ENCODE measurements at regions not wholly inside any gene's neighbourhood (a gene's known extent, or its start where the extent isn't known, plus 50 kb on each side); places are given as distances from the start of the nearest gene placed in this dataset.
"Not testable (repeated sequence)": the region's sequence is repeated elsewhere in the genome, so short reads cannot be mapped to it uniquely, and the experiment has no call there.

DNA sequence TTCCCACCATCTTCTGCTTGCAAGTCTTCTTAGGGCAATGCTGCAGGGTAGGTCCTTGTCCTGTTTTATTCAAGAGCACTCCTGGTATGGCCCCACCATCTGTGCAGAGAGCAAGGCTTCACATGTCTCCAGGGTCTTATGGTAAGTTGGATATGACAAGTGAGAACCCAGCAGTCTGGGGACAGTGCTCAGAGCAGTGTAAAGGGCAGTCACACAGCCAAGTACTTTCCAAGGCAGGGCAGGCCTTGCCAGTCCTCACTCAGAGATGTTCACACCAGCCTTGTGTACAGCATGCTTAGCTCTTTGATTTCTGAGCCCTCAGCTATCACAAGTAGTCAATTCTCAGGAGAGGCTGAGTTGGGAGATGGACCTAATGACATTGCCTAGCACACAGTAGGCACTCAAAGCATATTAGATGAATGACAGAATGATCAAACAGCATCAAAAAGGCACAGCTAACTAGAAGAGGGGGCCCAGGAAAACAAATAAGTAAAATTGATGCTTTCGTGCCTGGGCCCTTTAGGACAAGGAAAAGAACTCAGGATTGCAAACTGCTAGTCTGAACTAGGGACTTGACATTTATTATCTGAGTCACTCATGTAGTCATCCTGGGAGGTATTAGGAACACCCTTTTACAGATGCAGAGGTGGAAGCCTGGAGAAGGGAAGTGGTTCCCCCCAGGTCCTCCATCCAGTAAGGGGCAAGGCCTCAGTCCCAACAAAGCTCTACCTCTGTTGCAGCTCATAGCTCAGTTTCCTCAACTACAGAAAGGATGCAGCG is 86.7 kb upstream of the CTAGE1 start:
- DNase-seq (ENCODE audit: low spot score), result no peak

DNA sequence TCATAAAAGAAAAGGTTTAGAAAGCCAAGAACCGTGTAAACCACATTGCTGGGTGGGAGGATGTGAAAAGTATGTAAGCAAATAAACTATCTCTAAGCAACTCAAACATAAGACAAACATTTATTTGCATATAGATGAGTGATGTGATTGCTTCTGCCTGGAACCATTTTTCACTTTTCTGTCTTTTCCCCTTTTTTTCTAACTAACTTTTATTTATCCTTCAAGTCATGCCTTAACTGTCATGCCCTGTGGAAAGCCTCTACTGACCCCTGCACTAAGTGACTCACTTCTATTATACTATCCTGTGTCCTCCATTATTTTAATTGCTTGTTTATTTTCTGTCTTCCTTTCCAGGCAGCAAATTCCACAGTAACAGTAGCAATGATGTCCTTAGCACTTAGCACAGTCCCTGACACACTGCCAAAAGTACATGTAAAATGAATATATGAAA is 87.5 kb upstream of the CTAGE1 start:
- DNase-seq (ENCODE audit: low spot score), result no peak

DNA sequence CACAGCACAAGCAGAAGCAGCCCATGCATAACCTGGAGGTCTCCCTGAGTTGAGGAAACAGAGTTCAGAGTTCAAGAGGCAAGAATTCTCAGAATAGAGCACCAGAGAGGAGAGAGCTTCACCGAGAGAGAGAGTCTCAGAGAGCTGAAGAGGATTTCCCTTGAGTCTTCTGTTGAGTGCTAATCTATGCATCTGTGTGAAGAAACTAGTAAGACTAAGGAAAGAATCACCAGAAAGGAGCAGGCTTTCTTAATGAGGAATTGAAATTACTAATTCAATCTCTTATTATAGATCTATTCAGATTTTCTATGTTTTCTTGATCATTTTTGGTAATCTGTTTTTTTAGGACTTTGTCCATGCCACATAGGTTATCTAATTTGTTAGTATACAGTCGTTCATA is 89.3 kb upstream of the CTAGE1 start:
- no peak for DNase-seq (ENCODE audit: low spot score)

DNA sequence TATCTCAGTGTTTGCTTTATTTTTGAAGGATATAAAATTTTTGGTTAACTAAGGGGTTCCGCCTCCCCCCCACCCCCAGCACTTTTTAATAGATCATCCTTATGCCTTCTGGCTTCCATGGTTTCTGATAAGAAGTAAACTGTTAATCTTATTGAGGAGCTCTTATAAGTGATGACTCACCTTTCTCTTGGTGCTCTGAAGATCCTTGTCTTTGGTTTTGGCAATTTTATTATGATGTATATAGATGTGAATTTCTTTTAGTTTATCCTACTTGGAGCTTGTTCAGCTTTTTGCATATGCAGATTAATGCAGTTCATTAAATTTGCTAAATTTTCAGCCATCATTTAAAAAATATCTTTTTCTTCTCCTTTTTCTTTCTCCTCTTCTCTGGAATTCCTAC is 91.7 kb upstream of the CTAGE1 start:
- DNase-seq (ENCODE audit: low spot score), result no peak

DNA sequence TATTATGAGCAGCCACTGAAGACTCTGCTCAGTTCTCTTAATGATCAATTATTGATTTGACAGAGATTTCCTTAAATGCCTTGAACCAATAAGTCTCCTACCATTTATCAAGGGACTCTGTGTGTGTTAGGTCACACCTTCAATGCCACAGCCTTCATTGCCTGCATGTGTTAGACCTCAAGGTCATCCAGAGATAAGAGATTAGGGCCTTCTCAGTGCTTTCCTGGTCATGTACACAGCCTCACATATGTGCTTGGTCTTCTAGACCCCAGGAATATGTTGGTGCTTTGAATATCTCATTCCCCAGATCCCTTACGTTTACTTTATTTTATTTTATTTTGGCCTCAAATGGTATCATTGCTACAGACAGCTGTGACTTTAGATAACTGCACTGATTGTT is 93.0 kb upstream of the CTAGE1 start:
- no peak for DNase-seq (ENCODE audit: low spot score)

DNA sequence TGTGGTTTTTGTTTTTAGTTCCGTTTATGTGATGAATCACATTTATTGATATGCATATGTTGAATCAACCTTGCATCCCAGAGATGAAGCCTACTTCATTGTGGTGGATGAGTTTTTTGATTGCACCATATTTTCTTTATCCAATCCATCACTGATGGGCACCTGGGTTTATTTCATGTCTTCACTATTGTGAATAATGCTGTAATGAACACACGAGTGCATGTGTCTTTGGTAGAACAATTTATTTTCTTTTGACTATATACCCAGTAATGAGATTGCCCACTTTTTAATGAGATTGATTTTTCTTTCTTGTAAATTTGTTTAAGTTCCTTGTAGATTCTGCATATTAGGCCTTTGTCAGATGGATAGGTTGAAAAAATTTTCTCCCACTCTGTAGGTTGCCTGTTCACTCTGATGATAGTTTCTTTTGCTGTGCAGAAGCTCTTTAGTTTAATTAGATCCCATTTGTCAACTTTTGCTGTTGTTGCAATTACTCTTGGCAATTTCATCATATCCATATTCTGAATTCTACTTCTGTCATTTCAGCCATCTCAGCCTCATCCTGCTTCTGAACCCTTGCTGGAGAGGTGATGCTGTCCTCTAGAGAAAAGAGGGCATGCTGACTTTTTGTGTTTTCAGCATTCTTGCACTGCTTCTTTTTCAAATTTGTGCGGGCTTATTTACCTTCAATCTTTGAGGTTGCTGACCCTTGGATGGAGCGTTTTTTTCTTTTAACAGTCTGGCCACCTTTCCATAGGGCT is 96.2 kb upstream of the CTAGE1 start:
- DNase-seq (ENCODE audit: low spot score), result no peak

DNA sequence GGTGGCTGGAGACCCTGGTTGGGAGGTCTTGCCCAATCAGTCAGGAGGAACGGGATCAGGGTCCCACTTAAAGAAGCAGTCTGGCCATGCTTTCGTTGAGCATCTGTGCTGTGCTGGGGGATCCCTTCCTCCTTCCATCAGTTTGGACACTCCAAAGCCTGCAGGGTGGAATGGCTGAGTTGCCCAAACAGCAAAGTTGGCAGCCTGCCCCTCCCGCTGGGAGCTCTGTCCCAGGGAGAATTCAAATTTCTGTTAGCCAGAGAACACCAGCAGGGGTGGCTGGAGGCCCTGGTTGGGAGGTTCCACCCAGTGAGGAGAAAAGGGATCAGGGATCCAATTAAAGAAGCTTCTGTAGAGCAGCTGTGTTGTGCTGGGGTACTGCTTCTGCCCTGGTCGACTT is 96.9 kb upstream of the CTAGE1 start:
- DNase-seq (ENCODE audit: low spot score), result no peak

DNA sequence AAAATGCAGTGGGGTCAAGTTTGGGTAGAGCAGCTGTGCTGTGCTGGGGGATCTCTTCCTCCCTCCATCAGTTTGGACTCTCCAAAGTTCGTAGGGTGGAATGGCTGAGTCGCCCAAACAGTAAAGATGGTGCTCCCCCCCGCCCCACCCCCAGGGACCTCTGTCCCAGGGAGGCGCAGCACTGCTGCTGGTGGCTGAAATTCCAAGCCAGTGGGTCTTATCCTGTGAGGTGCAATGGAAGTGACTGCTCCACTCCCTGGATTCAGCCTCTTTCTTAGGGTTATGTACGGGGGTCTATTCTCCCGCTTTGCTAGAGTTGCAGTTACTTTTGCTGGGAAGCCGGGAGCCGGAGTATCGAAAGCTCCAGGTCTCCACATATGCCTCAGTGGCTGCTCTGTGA is 97.5 kb upstream of the CTAGE1 start:
- no peak for DNase-seq (ENCODE audit: low spot score)

DNA sequence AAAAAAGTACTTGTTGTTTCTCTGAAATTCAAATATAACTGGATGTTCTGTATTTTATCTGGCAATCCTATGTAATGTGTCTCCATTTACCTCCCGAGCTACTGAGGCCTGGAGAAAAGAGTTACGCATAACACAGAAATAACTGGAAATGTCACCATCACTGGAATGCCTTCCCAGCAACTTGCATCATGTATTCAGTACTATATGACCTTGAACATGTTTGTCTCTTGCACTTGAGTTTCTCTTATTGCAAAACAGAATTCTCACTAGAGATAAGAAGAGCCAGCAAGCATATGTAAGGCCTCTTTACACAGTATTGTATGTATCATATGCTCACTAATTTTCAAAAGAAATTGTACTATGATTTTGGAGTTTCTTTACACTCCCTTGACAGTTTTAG is 99.6 kb upstream of the CTAGE1 start:
- no peak for DNase-seq (ENCODE audit: low spot score)

DNA sequence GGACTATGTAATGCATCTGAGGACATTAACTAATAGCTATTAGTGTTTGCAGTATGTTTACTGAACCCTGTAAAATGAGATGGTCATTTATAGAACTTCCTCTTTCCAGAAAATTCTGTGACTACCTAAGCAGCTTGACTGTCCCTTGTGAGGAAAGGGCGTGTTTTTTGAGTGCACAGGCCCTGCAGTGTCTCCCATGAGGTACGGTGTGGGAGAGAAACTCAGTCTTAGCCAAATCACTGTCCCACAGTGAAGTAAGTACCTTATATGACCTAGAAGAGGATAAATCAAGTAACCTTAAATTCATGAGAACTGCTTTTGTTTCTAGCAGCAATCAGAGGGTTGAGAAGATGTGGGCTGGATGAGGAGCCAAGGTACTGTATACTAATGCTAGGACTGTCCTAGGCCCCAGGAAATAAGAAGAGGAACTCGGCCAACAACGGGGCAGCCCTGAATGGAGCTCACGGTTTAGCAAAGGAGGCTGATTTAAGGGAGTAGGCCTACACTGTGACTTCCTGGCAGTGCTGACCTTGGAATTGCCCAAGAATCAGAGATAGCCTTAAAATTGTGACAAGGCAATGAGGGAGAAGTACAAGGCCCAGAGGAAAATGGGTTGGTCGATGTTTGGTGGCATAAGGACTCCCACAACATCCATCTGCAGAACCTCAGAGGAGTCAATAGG is 103.5 kb upstream of the CTAGE1 start:
- no peak for DNase-seq (ENCODE audit: low spot score)

DNA sequence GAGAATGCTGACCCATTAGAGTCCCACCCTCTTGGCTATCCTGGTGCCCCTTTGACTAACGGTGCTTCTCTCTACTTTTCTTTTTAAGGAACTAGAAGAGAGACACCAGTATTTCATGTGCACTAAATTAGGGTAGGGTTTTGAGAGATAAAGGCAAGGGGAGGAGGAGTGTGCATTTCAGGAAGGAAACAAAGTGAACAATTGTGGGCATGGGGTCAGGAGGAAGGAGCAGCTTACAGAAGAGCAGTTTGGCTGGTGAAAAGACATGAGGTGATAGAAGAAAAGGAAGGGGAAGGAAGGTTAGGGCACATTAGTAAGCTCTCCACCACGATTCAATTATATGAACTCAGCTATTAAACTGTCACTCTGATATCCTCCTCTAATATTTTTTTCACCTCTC is 105.8 kb upstream of the CTAGE1 start:
- no peak for DNase-seq (ENCODE audit: low spot score)

DNA sequence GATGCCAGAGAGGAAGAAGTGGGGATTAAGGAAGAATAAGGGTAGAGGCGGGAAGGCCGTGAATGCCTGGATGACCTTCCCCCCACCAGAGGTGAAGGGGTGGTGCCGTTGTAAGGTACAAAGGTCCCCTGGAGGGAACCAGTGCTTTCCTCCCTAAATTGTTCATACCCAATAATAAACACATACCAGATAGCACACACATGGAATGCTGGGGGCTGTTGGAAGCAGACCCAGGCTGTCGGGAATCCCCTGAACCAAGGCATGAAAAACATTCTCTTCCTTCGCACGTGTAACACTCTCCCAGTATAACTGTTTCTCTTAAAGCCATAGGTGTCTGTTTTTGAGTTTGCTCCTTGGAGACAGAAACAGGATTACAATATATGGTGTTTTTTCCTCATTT is 107.1 kb upstream of the CTAGE1 start:
- DNase-seq (ENCODE audit: low spot score), result no peak

DNA sequence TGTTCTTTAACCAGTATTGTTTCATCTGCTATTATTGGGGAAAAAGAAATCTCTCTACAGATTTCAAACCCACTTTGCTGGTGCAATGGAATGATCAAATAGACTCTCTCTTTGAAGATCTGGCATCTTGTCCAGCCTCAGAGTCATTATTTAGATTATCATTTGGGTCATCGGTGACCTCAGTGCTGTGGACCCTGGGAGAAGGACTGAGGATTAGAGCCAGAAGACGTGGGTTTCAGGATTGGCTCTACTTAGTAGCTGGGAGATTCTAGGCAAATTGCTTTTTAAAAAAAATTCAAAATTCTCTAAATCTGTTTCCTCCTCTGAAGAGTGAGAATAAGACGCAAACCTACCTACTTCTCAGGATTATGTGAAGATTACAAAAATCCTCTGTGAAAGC is 107.6 kb upstream of the CTAGE1 start:
- no peak for DNase-seq (ENCODE audit: low spot score)

DNA sequence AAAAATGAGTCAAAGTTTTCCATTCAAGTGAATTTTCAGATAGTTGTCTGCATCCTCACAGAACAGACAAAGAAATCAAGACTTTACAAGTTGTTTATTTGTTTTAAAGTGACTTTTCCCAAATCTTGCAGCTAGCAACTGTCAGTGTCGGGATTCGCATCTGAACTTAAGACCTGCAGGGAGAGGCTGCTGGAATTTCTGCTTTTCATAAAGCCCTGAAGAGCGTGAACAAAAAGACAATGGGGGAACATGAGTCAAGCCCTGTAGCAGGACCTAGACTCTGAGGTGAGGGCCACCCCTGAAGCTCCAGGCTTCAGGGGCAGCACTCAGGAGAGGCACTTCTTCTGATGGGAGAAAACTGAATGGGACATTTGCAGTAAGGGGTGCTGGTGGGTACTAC is 108.2 kb upstream of the CTAGE1 start:
- no peak for DNase-seq (ENCODE audit: low spot score)

DNA sequence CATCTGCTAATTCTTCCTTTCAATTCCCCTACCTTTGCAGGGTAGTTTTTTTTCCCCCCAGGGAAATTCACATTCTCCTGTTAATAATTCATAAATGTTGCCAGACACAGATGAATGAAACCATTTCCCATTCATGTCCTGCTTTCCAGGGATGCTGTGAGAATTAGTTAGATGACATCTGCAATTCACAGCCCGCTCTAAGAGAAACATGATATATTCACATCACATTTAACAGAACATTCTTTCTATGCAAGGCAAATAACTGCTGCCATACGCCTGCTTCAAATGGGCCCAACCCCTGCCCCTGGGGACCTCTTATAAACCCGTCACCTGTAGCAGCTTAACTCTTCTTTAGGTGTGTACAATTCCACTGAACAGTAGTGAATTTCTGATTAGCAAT is 110.6 kb upstream of the CTAGE1 start:
- no peak for DNase-seq (ENCODE audit: low spot score)

DNA sequence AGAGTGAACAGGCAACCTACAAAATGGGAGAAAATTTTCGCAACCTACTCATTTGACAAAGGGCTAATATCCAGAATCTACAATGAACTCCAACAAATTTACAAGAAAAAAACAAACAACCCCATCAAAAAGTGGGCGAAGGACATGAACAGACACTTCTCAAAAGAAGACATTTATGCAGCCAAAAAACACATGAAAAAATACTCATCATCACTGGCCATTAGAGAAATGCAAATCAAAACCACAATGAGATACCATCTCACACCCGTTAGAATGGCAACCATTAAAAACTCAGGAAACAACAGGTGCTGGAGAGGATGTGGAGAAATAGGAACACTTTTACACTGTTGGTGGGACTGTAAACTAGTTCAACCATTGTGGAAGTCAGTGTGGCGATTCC is 117.0 kb upstream of the CTAGE1 start:
- DNase-seq (ENCODE audit: low spot score), result not testable (repeated sequence)

DNA sequence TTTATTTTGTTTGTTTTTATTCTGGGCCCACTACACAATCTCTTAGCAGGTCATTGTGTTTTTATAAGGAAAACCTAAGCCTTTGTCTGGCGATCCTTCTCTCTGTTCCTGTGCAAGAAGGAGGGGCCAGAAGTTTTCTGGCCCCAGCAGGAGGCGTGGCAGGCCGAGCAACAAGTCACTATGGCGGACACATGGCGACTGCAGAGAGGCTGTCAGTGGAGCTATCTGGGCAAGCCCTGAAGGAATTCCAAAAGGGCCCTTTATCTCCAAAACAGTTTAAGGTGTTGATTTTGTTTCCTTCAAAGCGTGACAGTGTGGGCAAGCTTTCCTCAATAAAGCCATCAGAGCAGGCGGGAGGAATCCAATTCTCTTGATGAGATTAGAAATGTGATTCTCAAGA is 118.8 kb upstream of the CTAGE1 start:
- DNase-seq (ENCODE audit: low spot score), result no peak

DNA sequence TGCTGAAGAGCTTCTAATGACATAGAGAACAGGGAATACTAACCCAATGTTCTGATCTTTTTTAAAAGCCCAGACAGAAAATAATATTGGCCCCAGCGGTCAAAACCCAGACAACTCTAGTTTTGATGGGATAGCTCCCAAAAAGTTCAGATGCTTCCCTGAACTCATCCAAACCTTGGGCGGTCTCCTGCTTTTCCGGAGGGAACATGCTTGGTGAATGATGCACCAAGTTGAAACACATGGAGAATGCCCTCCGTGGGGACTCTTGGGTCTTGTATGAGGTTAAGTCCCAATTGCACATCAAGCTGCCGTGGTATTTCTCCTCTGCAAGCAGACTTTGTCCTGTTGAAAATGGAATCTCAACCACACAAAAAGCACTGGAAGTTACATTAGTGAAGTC is 120.7 kb upstream of the CTAGE1 start:
- DNase-seq (ENCODE audit: low spot score), result no peak

DNA sequence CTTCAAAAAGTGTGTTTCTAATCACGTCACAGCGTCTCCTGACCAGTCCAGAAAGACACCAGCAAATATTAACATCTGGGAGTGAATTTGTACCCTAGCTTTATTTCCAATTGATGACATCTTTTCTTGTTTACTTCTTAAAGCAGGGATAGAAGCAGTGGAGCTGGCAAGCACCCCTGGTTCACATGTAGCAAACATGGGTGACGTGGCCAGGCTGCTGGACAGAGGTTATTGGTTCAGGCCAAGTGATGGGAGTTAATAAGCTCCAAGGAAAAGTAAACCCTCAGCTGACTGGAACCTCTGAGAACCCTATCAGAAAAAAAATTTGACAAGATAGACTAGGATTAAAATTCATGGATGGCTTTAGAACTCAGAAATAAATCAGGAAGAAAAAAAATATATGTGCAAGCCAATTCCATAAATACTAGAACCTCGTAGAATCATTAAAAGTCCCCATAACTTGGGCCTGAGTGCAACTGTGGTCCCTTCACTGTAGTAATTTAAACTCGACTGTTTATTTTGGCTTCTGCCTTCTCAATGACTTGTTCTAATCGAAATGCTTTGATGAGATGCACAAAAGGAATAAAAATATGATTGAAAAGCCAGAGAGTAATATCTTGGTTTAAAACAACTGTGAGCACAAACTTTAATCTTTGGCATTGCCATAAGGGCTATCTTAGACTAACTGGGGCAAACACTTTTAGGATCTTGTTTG is 121.5 kb upstream of the CTAGE1 start:
- no peak for DNase-seq (ENCODE audit: low spot score)

DNA sequence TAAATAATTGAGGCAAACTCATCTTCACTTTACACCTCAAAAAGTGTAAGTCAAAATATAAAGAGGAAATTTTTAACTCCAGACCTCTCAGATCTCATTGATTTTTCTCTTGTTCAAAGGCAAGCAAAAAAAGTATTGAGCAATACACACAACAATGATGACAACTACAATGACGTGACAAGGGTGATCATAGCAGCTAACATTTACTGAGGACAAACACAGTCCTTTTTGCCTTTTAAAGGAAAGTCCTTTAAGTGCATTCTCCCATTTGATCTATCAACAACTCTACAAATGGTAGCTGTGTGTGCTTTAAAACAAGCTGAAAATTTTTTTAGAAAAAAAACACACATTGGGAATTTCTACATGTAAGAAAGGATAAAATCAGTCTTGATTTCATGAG is 123.5 kb upstream of the CTAGE1 start:
- DNase-seq (ENCODE audit: low spot score), result no peak

DNA sequence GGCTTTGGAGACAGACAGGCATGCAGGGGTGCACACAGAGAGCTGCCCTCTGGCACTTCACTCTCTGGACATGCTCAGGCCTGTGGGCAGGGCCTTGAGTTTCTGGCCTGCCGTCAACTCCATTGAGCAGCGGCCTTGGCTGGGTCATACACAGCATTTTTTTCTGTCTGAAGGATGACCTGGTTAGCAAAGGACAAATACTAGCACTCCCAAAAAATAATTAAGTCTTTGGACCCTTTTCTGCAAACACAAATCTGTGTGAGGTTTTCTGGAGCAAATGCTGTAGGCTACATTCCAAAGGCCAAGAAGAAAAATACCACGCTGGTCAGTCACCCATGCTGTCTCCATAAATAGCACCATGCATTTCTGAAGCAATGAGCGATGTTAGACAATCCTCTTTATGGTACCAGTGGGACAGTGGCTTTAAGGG is 124.7 kb upstream of the CTAGE1 start:
- no peak for DNase-seq (ENCODE audit: low spot score)

DNA sequence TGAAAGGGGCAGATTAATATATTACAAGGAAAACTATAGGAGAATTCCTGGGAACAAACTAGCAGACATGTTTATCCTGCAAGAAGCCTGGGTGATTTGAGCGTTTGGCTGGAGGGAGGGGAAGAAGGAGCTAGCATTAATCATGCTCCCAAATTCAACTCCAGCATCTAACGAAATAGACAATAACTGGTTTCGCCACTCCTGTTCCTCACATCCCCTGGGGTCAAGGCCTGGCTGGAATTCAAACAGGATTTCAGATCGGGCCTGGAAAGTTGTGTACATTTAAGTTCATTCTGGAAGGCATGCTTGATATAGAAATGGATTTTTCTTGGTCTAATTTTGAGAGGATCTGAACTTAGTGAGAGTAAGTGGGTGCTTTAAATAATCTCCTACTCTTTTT is 126.1 kb upstream of the CTAGE1 start:
- DNase-seq (ENCODE audit: low spot score), result no peak

DNA sequence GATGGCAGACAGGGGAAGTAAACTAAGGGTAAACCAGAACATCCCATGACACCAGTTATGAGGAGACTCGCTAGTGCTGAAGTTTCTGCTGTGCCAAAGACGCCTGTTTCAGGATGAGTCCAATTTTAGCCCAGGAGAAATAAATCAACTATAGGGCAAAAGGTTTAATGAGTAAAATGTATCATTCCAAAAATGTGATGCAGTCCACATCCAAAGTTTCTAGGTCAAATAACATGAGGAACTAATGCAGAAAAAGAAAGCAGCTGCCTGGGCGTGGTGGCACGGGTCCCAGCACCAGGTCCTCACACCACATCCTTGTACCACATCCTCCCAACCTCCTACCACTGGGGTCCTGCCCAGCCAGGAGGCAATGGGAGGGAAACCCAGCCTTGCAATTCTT is 126.9 kb upstream of the CTAGE1 start:
- no peak for DNase-seq (ENCODE audit: low spot score)

Data from D341Med (cell line).